MCF 10A (cell line): ENCODE measurements at regions not wholly inside any gene's neighbourhood (a gene's known extent, or its start where the extent isn't known, plus 50 kb on each side); places are given as distances from the start of the nearest gene placed in this dataset.

ENCODE experiments used
- BruUV-seq: library from RNA; stranded (reverse); fragments of 400-500 nt; replicated peaks from 2 replicates; lab custom pipeline; 2021; lab: Mats Ljungman, UMichigan
- CTCF ChIA-PET: fragments of 300-600 bp; sonication (Branson Sonifier 250); formaldehyde crosslinking; extraction: SDS; loops from one replicate; lab custom pipeline; 2021; ENCODE audit warnings: antibody characterized with exemption, inconsistent platforms; lab: Yijun Ruan, JAX
- POLR2A ChIA-PET: fragments of 300-600, 350-650 bp; sonication (Branson Sonifier 250); formaldehyde crosslinking; extraction: SDS; loops from one replicate; lab custom pipeline; 2020; ENCODE audit warnings: antibody characterized with exemption, inconsistent platforms; lab: Yijun Ruan, JAX
- DNase-seq: peaks from one replicate; pipeline ENCODE4 v3.0.0-alpha.2; 2018; ENCODE audit not compliant: unreplicated experiment
- H3K27ac Mint-ChIP-seq: one replicate; pipeline ENCODE4 v1.8.0; 2022; ENCODE audit warnings: mild to moderate bottlenecking, low read depth, mixed read lengths; ENCODE audit not compliant: unreplicated experiment
- H3K27me3 Mint-ChIP-seq: one replicate; pipeline ENCODE4 v1.8.0; 2022; ENCODE audit warnings: mixed read lengths; ENCODE audit not compliant: insufficient read depth, unreplicated experiment
- H3K36me3 Mint-ChIP-seq: one replicate; pipeline ENCODE4 v1.8.0; 2022; ENCODE audit warnings: mild to moderate bottlenecking, moderate library complexity, mixed read lengths; ENCODE audit not compliant: insufficient read depth, unreplicated experiment
- H3K4me1 Mint-ChIP-seq: one replicate; pipeline ENCODE4 v1.8.0; 2022; ENCODE audit warnings: mixed read lengths; ENCODE audit not compliant: insufficient read depth, unreplicated experiment
- H3K4me3 Mint-ChIP-seq: one replicate; pipeline ENCODE4 v1.8.0; 2022; ENCODE audit warnings: mild to moderate bottlenecking, moderate library complexity, mixed read lengths; ENCODE audit not compliant: unreplicated experiment
- H3K9me3 Mint-ChIP-seq: one replicate; pipeline ENCODE4 v1.8.0; 2022; ENCODE audit warnings: mixed read lengths; ENCODE audit not compliant: unreplicated experiment
- CTCF ChIP-seq: fragments of 200-600 bp; IDR thresholded peaks from one replicate; pipeline ENCODE4 v1.8.0; 2022; ENCODE audit warnings: antibody characterized with exemption, mild to moderate bottlenecking; ENCODE audit not compliant: unreplicated experiment
- intact Hi-C: fragments of 100-400 bp; cut with micrococcal nuclease; formaldehyde crosslinking; loops from 2 replicates; pipeline ENCODE4 v1.14.1; 2022

- DNase-seq, result peak; percentile 54
- intact Hi-C loops, result no loop called here
- ChIA-PET CTCF (interaction anchor here (0.8 kb wide), 1 partner anchor 226 kb away, joined by 3 read pairs; no protein-coding TSS in a partner anchor), POLR2A (interaction anchor here (0.6 to 1.2 kb wide), 3 partner anchors 10 to 143 kb away, joined by 3 read pairs; no protein-coding TSS in a partner anchor)
- no peaks in the 10 kb centered on the region for H3K27me3 Mint-ChIP-seq
- H3K4me1 Mint-ChIP-seq, result peaks cover 12% of the 10 kb centered on the region
- no TSS peak for BruUV-seq
- H3K36me3 Mint-ChIP-seq, result no peaks in the 10 kb centered on the region
- H3K27ac Mint-ChIP-seq, result peak overlapping the region; percentile 25
- H3K4me3 Mint-ChIP-seq, result peak overlapping the region; percentile 1
- no peak for TF ChIP-seq CTCF
- no peaks in the 10 kb centered on the region for H3K9me3 Mint-ChIP-seq
Measured at GRCh38 chr1:199909137-199909536, 118.4 kb upstream of the NR5A2 start.

- no TSS peak for BruUV-seq
- no peak for TF ChIP-seq CTCF
- DNase-seq, result no peak
- Mint-ChIP-seq H3K27me3 (no peaks in the 10 kb centered on the region), H3K9me3 (no peaks in the 10 kb centered on the region), H3K4me1 (peaks cover 12% of the 10 kb centered on the region), H3K27ac (no peak overlapping the region), H3K4me3 (no peak overlapping the region), H3K36me3 (no peaks in the 10 kb centered on the region)
- intact Hi-C loops, result no loop called here
- CTCF ChIA-PET, result no interaction called here
- POLR2A ChIA-PET, result interaction anchor here (0.6 kb wide), 1 partner anchor 1225 kb away, joined by 3 read pairs; no protein-coding TSS in a partner anchor
Measured at GRCh38 chr1:199913318-199913717, 114.2 kb upstream of the NR5A2 start.

- peak; percentile 75 for DNase-seq
- H3K36me3 Mint-ChIP-seq, result no peaks in the 10 kb centered on the region
- H3K4me3 Mint-ChIP-seq, result no peak overlapping the region
- H3K9me3 Mint-ChIP-seq, result no peaks in the 10 kb centered on the region
- no peak for TF ChIP-seq CTCF
- H3K27ac Mint-ChIP-seq, result no peak overlapping the region
- ChIA-PET CTCF (interaction anchor here (0.6 to 0.9 kb wide), 2 partner anchors 73 to 394 kb away, joined by 3 read pairs; no protein-coding TSS in a partner anchor), POLR2A (no interaction called here)
- intact Hi-C loops, result no loop called here
- no peaks in the 10 kb centered on the region for H3K27me3 Mint-ChIP-seq
- BruUV-seq, result no TSS peak
- H3K4me1 Mint-ChIP-seq, result peaks cover 1% of the 10 kb centered on the region
Measured at GRCh38 chr1:199914546-199914945, 113.0 kb upstream of the NR5A2 start.

- Mint-ChIP-seq H3K4me3 (no peak overlapping the region), H3K27ac (no peak overlapping the region), H3K36me3 (no peaks in the 10 kb centered on the region), H3K27me3 (no peaks in the 10 kb centered on the region), H3K4me1 (no peaks in the 10 kb centered on the region), H3K9me3 (peaks cover 6% of the 10 kb centered on the region)
- intact Hi-C loops, result no loop called here
- no peak for TF ChIP-seq CTCF
- ChIA-PET POLR2A (interaction anchor here (0.5 to 0.9 kb wide), 3 partner anchors 10 to 260 kb away, joined by 3 to 6 read pairs (median 3); no protein-coding TSS in a partner anchor), CTCF (interaction anchor here (0.5 to 0.6 kb wide), 3 partner anchors 43 to 1216 kb away, joined by 3 to 7 read pairs (median 4); no protein-coding TSS in a partner anchor)
- no TSS peak for BruUV-seq
- DNase-seq, result no peak
Measured at GRCh38 chr1:199918196-199918769, 109.2 kb upstream of the NR5A2 start.
